ENCODE measurements at regions not wholly inside any gene's neighbourhood (a gene's known extent, or its start where the extent isn't known, plus 50 kb on each side); places are given as distances from the start of the nearest gene placed in this dataset.

DNA sequence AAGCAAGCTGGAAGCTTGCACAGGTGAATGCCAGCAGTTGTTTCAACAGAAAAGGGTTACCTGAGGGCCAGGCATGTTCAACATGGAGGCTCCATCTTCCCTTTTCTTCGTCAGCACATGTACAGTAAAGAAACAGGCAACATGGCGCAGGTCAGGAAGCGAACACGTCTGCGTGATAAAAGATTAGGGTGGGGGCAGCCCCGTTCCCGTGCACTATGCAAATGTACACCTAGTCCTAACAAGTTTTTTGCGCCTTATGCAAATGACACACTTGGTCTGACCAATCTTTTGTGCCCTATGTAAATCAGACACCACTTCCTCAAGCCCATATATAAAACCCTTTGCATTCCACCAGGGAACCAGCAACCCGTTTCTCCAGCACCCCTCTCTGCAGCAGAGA is 452.1 kb upstream of the PTPRD start:
- Histone ChIP-seq H3K4me1 (no peaks in the 10 kb centered on the region), H3K36me3 (ENCODE audit: low read depth, missing control alignments) (no peaks in the 10 kb centered on the region), H3K4me3 (peak overlapping the region; percentile 3 to 12), H3K9me3 (no peaks in the 10 kb centered on the region), H3K27ac (no peak overlapping the region), H3K27me3 (no peaks in the 10 kb centered on the region)
- intact Hi-C loops (cut with DNase I; ENCODE audit: low total_unique reads) = no loop called here
- WGBS, 2 donors = 66 to 67% methylated on average over 9 of the region's 9 CpGs
- DNase-seq = peak; percentile 25
- TF ChIP-seq, protein P1, sequence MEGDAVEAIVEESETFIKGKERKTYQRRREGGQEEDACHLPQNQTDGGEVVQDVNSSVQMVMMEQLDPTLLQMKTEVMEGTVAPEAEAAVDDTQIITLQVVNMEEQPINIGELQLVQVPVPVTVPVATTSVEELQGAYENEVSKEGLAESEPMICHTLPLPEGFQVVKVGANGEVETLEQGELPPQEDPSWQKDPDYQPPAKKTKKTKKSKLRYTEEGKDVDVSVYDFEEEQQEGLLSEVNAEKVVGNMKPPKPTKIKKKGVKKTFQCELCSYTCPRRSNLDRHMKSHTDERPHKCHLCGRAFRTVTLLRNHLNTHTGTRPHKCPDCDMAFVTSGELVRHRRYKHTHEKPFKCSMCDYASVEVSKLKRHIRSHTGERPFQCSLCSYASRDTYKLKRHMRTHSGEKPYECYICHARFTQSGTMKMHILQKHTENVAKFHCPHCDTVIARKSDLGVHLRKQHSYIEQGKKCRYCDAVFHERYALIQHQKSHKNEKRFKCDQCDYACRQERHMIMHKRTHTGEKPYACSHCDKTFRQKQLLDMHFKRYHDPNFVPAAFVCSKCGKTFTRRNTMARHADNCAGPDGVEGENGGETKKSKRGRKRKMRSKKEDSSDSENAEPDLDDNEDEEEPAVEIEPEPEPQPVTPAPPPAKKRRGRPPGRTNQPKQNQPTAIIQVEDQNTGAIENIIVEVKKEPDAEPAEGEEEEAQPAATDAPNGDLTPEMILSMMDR (IDR thresholded peaks at IDR 0.05) = no peak
- no peak for TF ChIP-seq POLR2A (IDR thresholded peaks at IDR 0.05)

DNA sequence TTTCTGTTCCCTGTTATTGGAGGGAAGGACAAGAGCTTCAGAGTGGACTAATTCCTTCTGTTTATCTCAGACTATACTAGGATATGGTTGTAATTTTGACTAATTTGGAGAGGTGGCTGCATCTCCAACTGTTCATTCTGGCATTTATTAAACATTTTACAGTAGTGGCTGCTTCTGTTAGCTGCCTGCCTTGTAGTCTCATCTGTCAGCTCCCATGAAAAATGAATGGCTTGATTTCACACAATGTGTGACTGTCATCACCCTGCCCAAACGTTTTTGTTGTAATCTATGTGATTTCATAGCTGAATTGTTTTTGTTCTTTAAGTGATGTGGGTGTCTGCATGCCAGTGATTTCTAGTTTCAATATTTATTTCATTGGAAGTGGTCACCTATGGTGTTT is 459.4 kb upstream of the PTPRD start:
- H3K4me1 ChIP-seq = no peaks in the 10 kb centered on the region
- no peak overlapping the region for H3K4me3 ChIP-seq
- no peaks in the 10 kb centered on the region for H3K9me3 ChIP-seq
- H3K27ac ChIP-seq = no peak overlapping the region
- no peak for TF ChIP-seq POLR2A (IDR thresholded peaks at IDR 0.05)
- TF ChIP-seq, protein P1 (IDR thresholded peaks at IDR 0.05) = no peak
- no peak for DNase-seq
- H3K36me3 ChIP-seq (ENCODE audit: low read depth, missing control alignments) = no peaks in the 10 kb centered on the region
- H3K27me3 ChIP-seq = no peaks in the 10 kb centered on the region
- intact Hi-C loops (cut with DNase I; ENCODE audit: low total_unique reads) = no loop called here
- 0% methylated on average over 1 of the region's 1 CpG for WGBS, 2 donors

DNA sequence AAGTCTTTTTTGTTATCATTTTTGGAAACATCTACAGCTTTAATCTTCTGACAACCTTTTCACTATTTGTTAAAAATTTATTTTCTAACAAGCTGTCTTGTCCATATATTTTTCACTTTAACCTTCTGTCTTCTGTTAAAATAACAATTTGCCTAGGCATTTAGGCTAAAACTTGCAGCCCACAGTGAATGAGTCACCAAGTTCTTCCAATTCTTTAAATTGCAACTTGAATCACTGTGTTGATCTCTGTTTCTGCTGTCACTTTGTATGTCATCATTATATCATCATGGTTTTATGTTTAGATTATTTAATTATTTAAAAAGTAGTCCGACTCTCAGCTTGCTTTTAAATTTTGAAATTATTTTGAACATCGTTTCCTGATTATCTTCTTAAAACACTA is 473.8 kb upstream of the PTPRD start:
- H3K4me3 ChIP-seq = no peak overlapping the region
- H3K4me1 ChIP-seq = no peaks in the 10 kb centered on the region
- intact Hi-C loops (cut with DNase I; ENCODE audit: low total_unique reads) = no loop called here
- no peak overlapping the region for H3K27ac ChIP-seq
- 86 to 88% methylated on average over 2 of the region's 2 CpGs for WGBS, 2 donors
- no peaks in the 10 kb centered on the region for H3K27me3 ChIP-seq
- no peaks in the 10 kb centered on the region for H3K36me3 ChIP-seq (ENCODE audit: low read depth, missing control alignments)
- no peak for DNase-seq
- no peaks in the 10 kb centered on the region for H3K9me3 ChIP-seq
- TF ChIP-seq, protein P1 (IDR thresholded peaks at IDR 0.05) = no peak
- TF ChIP-seq POLR2A (IDR thresholded peaks at IDR 0.05) = no peak

DNA sequence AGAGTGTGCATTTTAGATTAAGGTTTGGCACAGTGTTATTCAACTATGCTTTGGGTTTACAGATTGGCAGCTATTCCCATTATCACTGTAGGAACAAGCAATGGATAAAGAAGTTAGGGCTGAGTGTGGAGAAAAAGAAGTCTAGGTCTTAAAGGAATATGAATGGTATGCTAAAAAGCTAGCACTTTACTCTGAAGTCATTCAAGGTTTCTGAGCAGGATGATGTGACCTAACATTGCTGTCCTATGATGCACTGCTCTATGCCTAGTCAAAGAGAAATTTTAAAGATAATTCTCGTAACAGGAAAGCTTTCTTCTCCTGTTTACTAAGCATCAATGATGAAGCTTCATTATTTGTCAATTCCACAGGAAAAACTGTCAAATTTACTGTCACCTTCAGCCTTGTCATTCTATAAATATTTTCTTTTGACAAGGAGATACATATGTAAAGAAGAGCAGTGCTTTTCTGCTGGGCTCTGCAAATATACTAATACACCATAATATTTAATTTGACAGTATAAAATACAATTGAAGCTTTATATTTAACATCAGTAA is 476.1 kb upstream of the PTPRD start:
- WGBS, 2 donors = 78 to 94% methylated on average over 1 of the region's 1 CpG
- no peak for DNase-seq
- no peak overlapping the region for H3K27ac ChIP-seq
- H3K9me3 ChIP-seq = no peaks in the 10 kb centered on the region
- no peaks in the 10 kb centered on the region for H3K27me3 ChIP-seq
- H3K4me1 ChIP-seq = no peaks in the 10 kb centered on the region
- no peak overlapping the region for H3K4me3 ChIP-seq
- TF ChIP-seq, protein P1 (IDR thresholded peaks at IDR 0.05) = no peak
- no peak for TF ChIP-seq POLR2A (IDR thresholded peaks at IDR 0.05)
- no peaks in the 10 kb centered on the region for H3K36me3 ChIP-seq (ENCODE audit: low read depth, missing control alignments)
- intact Hi-C loops (cut with DNase I; ENCODE audit: low total_unique reads) = no loop called here

DNA sequence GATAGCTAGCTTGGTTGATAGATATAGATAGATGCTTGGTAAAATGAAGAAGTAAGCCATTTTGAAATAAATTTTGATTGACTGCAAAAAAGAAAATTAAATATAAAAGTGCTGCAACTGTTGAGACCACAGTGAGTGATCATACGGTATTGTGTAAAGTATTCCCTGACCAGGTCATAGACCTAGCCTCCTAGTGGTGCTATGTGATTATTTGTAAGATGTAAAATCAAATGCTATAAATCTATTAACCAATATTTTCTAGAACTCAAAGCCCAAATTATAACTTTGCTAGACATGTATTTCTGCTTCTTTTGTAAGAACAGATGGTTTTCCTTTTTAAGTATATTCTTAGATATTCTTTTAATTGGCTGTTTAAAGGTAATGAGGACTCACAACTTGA is 480.2 kb upstream of the PTPRD start:
- Histone ChIP-seq H3K4me1 (no peaks in the 10 kb centered on the region), H3K9me3 (no peaks in the 10 kb centered on the region), H3K4me3 (no peak overlapping the region), H3K27ac (no peak overlapping the region), H3K27me3 (no peaks in the 10 kb centered on the region), H3K36me3 (ENCODE audit: low read depth, missing control alignments) (no peaks in the 10 kb centered on the region)
- no peak for DNase-seq
- intact Hi-C loops (cut with DNase I; ENCODE audit: low total_unique reads) = no loop called here
- WGBS, 2 donors = 23 to 43% methylated on average over 1 of the region's 1 CpG
- TF ChIP-seq, protein P1 (IDR thresholded peaks at IDR 0.05) = no peak
- no peak for TF ChIP-seq POLR2A (IDR thresholded peaks at IDR 0.05)
